ENCODE measurements at regions not wholly inside any gene's neighbourhood (a gene's known extent, or its start where the extent isn't known, plus 50 kb on each side); places are given as distances from the start of the nearest gene placed in this dataset.

GRCh38 chr2:75288760-75289159 is 89.4 kb upstream of the TACR1 start:
- TF ChIP-seq CTCF (IDR thresholded peaks at IDR 0.05) (no peak), POLR2A (IDR thresholded peaks at IDR 0.05) (no peak), POLR2AphosphoS5 (IDR thresholded peaks at IDR 0.05; ENCODE audit: insufficient read depth in 1 of 2, low read depth in 1 of 2) (no peak)

Data from vagina (tissue), 2 donors.